ENCODE measurements at regions not wholly inside any gene's neighbourhood (a gene's known extent, or its start where the extent isn't known, plus 50 kb on each side); places are given as distances from the start of the nearest gene placed in this dataset.

DNA sequence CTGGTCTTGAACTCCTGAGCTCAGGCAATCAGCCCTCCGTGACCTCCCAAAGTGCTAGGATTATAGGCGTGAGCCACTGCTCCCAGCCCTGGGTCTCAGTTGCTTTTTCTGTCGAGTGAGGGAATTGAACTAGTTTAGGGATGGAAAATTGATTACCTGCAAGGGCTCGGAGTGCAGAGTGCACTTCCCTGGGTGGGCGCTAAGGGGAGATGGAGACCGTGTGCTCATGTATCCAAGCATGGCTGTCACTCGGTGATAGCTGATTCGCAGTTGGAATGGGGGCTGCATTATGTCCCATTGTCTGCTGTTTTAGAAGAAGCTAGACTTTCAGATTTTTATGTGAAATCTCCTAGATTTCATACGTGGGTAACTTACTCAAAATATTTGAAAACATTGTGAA lies 139.9 kb upstream of the RFC3 start:
- TF ChIP-seq, protein P1, sequence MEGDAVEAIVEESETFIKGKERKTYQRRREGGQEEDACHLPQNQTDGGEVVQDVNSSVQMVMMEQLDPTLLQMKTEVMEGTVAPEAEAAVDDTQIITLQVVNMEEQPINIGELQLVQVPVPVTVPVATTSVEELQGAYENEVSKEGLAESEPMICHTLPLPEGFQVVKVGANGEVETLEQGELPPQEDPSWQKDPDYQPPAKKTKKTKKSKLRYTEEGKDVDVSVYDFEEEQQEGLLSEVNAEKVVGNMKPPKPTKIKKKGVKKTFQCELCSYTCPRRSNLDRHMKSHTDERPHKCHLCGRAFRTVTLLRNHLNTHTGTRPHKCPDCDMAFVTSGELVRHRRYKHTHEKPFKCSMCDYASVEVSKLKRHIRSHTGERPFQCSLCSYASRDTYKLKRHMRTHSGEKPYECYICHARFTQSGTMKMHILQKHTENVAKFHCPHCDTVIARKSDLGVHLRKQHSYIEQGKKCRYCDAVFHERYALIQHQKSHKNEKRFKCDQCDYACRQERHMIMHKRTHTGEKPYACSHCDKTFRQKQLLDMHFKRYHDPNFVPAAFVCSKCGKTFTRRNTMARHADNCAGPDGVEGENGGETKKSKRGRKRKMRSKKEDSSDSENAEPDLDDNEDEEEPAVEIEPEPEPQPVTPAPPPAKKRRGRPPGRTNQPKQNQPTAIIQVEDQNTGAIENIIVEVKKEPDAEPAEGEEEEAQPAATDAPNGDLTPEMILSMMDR (IDR thresholded peaks at IDR 0.05) = no peak
- TF ChIP-seq POLR2AphosphoS5 (IDR thresholded peaks at IDR 0.05) = no peak
